ENCODE measurements at regions not wholly inside any gene's neighbourhood (a gene's known extent, or its start where the extent isn't known, plus 50 kb on each side); places are given as distances from the start of the nearest gene placed in this dataset.

DNA sequence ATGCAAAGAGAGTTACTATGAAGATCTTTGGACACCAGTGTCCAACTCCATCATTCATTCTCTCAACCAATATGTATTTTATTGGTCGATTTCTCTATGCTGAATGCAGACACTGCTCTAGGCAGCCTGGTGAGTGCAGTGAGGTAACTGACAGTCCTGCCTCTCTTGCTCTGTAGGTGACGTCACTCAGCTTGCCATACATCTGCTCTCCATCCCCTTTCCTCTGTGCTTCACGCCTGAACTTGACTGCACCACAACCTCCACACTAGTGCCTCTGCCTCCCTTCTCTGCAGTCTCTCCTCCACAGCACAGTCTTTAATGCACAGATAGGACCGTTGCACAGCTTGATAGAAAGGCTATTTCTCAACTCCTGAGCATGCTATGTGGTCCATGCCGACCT, 344.9 kb upstream of the NOCT start:
- Histone ChIP-seq H3K27ac (peak overlapping the region; percentile 89), H3K4me1 (peaks cover 63% of the 10 kb centered on the region), H3K4me3 (no peak overlapping the region), H3K36me3 (no peaks in the 10 kb centered on the region), H3K27me3 (no peaks in the 10 kb centered on the region), H3K9me3 (replicated peaks) (no peaks in the 10 kb centered on the region)
- peak; percentile 50 to 67 for DNase-seq

DNA sequence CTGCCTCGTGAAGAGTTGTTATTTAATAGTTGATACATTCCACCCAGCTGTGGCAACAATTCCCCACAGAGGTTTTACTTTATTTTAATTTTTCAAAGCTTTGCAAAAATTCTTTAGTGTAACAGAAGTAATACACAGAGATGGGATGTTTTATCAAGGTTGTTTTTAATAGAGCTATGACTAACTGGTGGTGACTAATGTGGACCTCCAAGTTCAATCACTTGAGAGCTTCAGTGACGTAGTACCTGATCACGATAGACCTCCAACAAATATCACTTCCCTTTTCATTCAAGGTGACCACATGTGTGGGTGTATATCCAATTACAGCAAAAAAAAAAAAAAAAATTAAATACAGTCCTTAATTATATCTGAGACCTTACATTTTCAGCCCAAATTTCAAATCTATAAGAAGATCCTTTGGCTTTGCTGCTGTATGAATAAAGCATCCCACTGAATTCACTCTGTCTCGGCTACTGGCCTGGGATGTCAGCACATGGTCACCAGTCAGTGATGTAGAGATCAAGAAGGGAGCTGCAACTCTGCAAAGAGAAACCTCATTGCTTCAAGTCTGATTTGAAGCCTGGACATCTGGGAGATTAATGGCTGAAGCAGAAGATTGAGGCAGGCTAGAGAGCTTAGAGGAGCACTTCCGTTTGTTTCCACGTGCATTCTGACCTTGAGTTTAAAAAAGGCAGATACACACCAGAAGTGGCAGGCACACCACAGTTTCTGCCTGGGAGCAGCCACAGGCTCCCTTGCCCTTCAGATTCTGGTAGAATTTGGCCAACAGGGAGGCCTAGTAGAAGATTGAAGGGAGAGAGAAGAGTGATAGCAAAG, 345.9 kb upstream of the NOCT start:
- Histone ChIP-seq H3K9me3 (replicated peaks) (no peaks in the 10 kb centered on the region), H3K27ac (peak overlapping the region; percentile 89), H3K4me1 (peaks cover 70% of the 10 kb centered on the region), H3K27me3 (no peaks in the 10 kb centered on the region), H3K36me3 (no peaks in the 10 kb centered on the region), H3K4me3 (no peak overlapping the region)
- DNase-seq: peak in 1 of 2 experiments; percentile 11

- DNase-seq: no peak
- no peaks in the 10 kb centered on the region for H3K27me3 ChIP-seq
- no peak overlapping the region for H3K4me3 ChIP-seq
- peaks cover 70% of the 10 kb centered on the region for H3K4me1 ChIP-seq
- H3K36me3 ChIP-seq: no peaks in the 10 kb centered on the region
- H3K9me3 ChIP-seq (replicated peaks): no peaks in the 10 kb centered on the region
- peak overlapping the region; percentile 89; the same call in 1 of the 2 replicates for H3K27ac ChIP-seq
Observed at GRCh38 chr4:138668309-138668708, 347.3 kb upstream of the NOCT start.

- H3K9me3 ChIP-seq (replicated peaks): no peaks in the 10 kb centered on the region
- H3K4me3 ChIP-seq: no peak overlapping the region
- H3K4me1 ChIP-seq: peaks cover 59% of the 10 kb centered on the region
- DNase-seq: peak; percentile 87 to 90
- peak overlapping the region; percentile 87 for H3K27ac ChIP-seq
- no peaks in the 10 kb centered on the region for H3K27me3 ChIP-seq
- H3K36me3 ChIP-seq: no peaks in the 10 kb centered on the region
Observed at GRCh38 chr4:138666366-138666765, 349.2 kb upstream of the NOCT start.

DNA sequence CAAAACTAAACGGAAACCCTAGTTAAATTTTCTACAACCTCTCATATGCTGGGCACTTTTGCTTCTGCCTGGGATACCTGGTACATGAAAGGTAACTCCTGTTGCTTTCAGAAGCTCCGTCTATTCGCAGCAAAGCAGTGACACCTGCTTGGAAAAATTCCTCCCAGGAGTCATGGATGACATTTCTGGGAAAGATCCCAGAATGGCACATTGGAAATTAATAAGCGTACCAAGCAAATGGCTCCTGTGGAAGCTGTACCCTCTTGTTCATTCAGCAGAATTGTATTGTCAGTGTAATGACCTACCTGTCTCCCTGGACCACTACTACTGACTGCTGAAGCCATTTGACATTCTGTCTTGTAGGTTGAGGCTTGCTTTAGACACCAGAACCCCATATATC, 349.7 kb upstream of the NOCT start:
- no peaks in the 10 kb centered on the region for H3K27me3 ChIP-seq
- H3K4me1 ChIP-seq: peaks cover 54% of the 10 kb centered on the region
- DNase-seq: peak; percentile 21 to 61
- H3K9me3 ChIP-seq (replicated peaks): no peaks in the 10 kb centered on the region
- H3K36me3 ChIP-seq: no peaks in the 10 kb centered on the region
- H3K27ac ChIP-seq: peak overlapping the region; percentile 87
- no peak overlapping the region for H3K4me3 ChIP-seq

DNA sequence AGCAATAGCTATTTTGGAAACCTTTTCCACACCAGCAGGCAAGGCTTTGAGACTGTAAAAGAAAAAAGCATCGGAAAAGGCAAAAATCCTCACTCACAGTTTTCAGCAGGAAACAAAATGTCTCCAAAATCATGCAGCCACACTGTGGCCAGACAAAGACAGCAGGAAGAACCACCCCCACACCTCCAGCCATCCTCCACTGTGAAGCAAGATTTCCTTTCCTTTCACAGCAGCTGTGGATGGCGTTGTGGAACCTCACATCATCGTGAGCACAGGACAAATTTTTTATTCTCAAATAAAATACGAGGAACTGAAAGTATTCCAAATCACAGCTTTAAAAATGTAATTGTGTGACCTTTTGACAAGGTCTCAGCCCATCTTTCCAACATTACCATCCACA, 351.7 kb upstream of the NOCT start:
- Histone ChIP-seq H3K36me3 (no peaks in the 10 kb centered on the region), H3K27me3 (no peaks in the 10 kb centered on the region), H3K9me3 (replicated peaks) (no peaks in the 10 kb centered on the region), H3K27ac (no peak overlapping the region), H3K4me3 (no peak overlapping the region), H3K4me1 (peaks cover 34% of the 10 kb centered on the region)
- DNase-seq: no peak

- Histone ChIP-seq H3K36me3 (no peaks in the 10 kb centered on the region), H3K27me3 (no peaks in the 10 kb centered on the region), H3K27ac (no peak overlapping the region), H3K4me3 (no peak overlapping the region), H3K4me1 (no peaks in the 10 kb centered on the region; the same call in 1 of the 2 replicates), H3K9me3 (replicated peaks) (no peaks in the 10 kb centered on the region)
- no peak for DNase-seq
Observed at GRCh38 chr4:138659812-138660316, 355.7 kb upstream of the NOCT start.

GRCh38 chr4:138659037-138659811, 356.4 kb upstream of the NOCT start:
- no peak for DNase-seq
- Histone ChIP-seq H3K4me1 (no peaks in the 10 kb centered on the region), H3K27me3 (no peaks in the 10 kb centered on the region), H3K4me3 (no peak overlapping the region), H3K9me3 (replicated peaks) (no peaks in the 10 kb centered on the region), H3K27ac (no peak overlapping the region), H3K36me3 (no peaks in the 10 kb centered on the region)

GRCh38 chr4:138658518-138658917, 357.1 kb upstream of the NOCT start:
- Histone ChIP-seq H3K9me3 (replicated peaks) (no peaks in the 10 kb centered on the region), H3K36me3 (no peaks in the 10 kb centered on the region), H3K27me3 (no peaks in the 10 kb centered on the region), H3K4me3 (no peak overlapping the region), H3K27ac (no peak overlapping the region), H3K4me1 (no peaks in the 10 kb centered on the region)
- DNase-seq: no peak

DNA sequence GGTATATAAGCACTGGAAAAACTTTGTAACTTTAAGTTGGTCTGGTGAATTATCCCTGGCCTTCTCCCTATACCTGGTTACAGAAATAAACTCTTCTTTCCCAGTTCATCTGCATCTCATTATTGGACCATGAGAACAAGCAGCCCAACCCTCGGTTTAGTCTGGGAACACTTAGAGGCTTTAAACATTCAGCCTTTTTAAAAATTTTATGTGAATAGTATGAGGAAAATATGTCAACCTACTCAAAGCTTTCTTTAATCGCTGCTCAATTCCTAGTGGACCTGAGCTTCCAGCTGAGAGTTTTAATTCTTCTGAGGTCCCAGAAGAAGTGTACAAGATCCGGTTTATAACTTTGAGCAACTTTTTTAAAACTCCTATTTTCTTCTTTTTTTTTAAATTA, 358.6 kb upstream of the NOCT start:
- Histone ChIP-seq H3K36me3 (no peaks in the 10 kb centered on the region), H3K4me1 (no peaks in the 10 kb centered on the region), H3K9me3 (replicated peaks) (no peaks in the 10 kb centered on the region; the same call in 1 of the 2 replicates), H3K4me3 (no peak overlapping the region), H3K27ac (no peak overlapping the region), H3K27me3 (no peaks in the 10 kb centered on the region)
- DNase-seq: no peak

DNA sequence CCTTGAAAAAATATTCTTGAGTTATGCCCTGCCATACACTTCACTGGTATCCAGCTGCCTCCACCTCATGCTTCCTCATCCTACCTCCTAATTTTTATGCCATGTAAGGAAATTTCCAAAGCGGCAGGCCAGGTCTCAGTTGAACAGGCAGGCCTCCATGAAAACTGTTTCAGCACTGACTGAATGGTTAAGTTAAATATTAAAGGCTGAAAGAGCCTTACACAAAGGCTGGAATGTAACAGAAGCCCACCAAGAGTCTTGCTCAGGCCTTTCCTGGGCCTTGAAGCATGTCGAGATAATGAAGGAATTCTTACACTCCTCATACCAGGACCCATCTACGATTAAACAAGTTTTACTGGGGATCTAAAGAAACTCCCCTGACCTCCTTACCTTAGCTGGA, 359.6 kb upstream of the NOCT start:
- H3K9me3 ChIP-seq (replicated peaks): no peaks in the 10 kb centered on the region; the same call in 1 of the 2 replicates
- H3K4me3 ChIP-seq: no peak overlapping the region
- H3K27ac ChIP-seq: no peak overlapping the region
- peaks cover 5% of the 10 kb centered on the region; the same call in 1 of the 2 replicates for H3K4me1 ChIP-seq
- no peaks in the 10 kb centered on the region for H3K27me3 ChIP-seq
- no peaks in the 10 kb centered on the region for H3K36me3 ChIP-seq
- no peak for DNase-seq

- no peaks in the 10 kb centered on the region; the same call in 1 of the 2 replicates for H3K9me3 ChIP-seq (replicated peaks)
- DNase-seq: no peak
- H3K27ac ChIP-seq: no peak overlapping the region
- no peaks in the 10 kb centered on the region for H3K27me3 ChIP-seq
- H3K4me3 ChIP-seq: no peak overlapping the region
- H3K4me1 ChIP-seq: peaks cover 9% of the 10 kb centered on the region; the same call in 1 of the 2 replicates
- H3K36me3 ChIP-seq: no peaks in the 10 kb centered on the region
Observed at GRCh38 chr4:138655286-138655685, 360.3 kb upstream of the NOCT start.

DNA sequence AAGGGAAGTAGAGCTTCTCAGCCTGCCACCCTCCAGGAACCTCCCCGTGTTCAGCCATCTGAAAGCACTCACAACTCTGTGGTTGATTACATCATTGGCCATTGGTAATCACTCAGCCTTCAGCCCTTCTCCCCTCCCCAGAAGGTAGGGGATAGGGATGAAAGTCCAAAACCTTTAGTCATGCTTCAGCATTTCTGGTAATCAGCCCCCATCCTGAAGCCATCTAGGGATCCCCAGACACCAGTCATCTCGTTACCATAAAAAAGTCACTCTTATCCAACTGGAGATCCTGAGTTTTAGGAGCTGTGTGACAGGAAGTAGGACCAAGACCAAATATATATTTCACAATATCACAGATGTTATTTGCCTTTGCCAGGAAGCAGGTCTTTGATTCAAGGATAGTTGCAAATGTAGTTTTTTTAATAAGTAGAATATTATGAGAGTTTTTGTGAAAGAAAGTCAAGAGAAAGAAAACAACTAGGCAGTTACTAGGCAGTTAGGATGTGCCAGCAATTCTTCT, 364.6 kb upstream of the NOCT start:
- Histone ChIP-seq H3K36me3 (no peaks in the 10 kb centered on the region), H3K4me1 (peaks cover 9% of the 10 kb centered on the region; the same call in 1 of the 2 replicates), H3K27me3 (no peaks in the 10 kb centered on the region), H3K9me3 (replicated peaks) (no peaks in the 10 kb centered on the region; the same call in 1 of the 2 replicates), H3K4me3 (no peak overlapping the region), H3K27ac (peak overlapping the region; percentile 59)
- peak; percentile 39 to 54 for DNase-seq

GRCh38 chr4:138650495-138650894, 365.1 kb upstream of the NOCT start:
- no peak overlapping the region for H3K4me3 ChIP-seq

DNA sequence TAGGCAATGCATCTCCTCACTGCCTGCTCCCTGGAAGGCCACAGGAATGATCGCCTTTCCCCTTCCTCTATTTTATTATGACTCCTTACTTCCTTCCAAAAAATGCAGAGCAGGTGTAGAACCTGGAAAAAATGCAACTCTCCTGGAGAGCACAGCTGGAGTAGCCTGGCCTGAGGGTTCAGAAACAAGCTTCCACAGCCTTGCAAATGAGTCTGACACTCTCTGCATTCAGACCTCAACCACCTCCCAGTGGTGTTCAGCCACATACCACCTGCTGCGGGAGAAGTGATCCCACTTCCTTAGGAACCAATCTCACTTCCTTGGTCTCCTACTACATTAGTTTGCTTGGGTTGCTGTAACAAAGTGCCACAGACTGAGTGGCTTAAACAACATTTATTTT, 368.1 kb upstream of the NOCT start:
- Histone ChIP-seq H3K4me3 (no peak overlapping the region), H3K27ac (no peak overlapping the region), H3K27me3 (no peaks in the 10 kb centered on the region), H3K4me1 (peaks cover 9% of the 10 kb centered on the region; the same call in 1 of the 2 replicates), H3K36me3 (no peaks in the 10 kb centered on the region), H3K9me3 (replicated peaks) (no peaks in the 10 kb centered on the region; the same call in 1 of the 2 replicates)
- peak in 1 of 2 experiments; percentile 7 for DNase-seq

More at GRCh38 chr4:138650495-138650894, 365.1 kb upstream of the NOCT start:
- no peaks in the 10 kb centered on the region for H3K27me3 ChIP-seq
- peaks cover 9% of the 10 kb centered on the region; the same call in 1 of the 2 replicates for H3K4me1 ChIP-seq
- no peaks in the 10 kb centered on the region; the same call in 1 of the 2 replicates for H3K9me3 ChIP-seq (replicated peaks)
- DNase-seq: no peak
- peak overlapping the region; percentile 59; the same call in 1 of the 2 replicates for H3K27ac ChIP-seq
- no peaks in the 10 kb centered on the region for H3K36me3 ChIP-seq

All from SJCRH30 (cell line).